K562 (cell line): ENCODE measurements at regions not wholly inside any gene's neighbourhood (a gene's known extent, or its start where the extent isn't known, plus 50 kb on each side); places are given as distances from the start of the nearest gene placed in this dataset.

Experiments
- CBX1 ChIP-seq: sonication (generic); IDR thresholded peaks from 2 replicates; pipeline ENCODE4 v1.6.1; 2016; ENCODE audit warnings: antibody characterized with exemption, low read depth, mild to moderate bottlenecking
- KLF13 ChIP-seq: fragments of 450-650 bp; IDR thresholded peaks from 2 replicates; pipeline ENCODE4 v1.6.1; 2016; ENCODE audit warnings: missing genetic modification characterization, low read depth, mild to moderate bottlenecking, missing compliant biosample characterization, moderate library complexity, borderline replicate concordance
- NCOA1 ChIP-seq: fragments of 450-650 bp; IDR thresholded peaks from 2 replicates; pipeline ENCODE4 v1.6.1; 2016; ENCODE audit warnings: low read depth
- NFIC ChIP-seq: fragments of 450-650 bp; IDR thresholded peaks from 2 replicates; pipeline ENCODE4 v1.6.1; 2017; ENCODE audit warnings: mild to moderate bottlenecking, inconsistent platforms
- TF ChIP-seq, protein P1 (sequence below): fragments of 450-650 bp; conservative IDR thresholded peaks from 2 replicates; pipeline ENCODE4 v1.6.1; 2016; ENCODE audit warnings: missing genetic modification characterization, low read depth, mild to moderate bottlenecking, control low read depth, missing compliant biosample characterization
- TF ChIP-seq, protein P2 (sequence below): sonication (generic); formaldehyde crosslinking; IDR thresholded peaks from 2 replicates; pipeline ENCODE4 v1.8.0; 2023; ENCODE audit warnings: mild to moderate bottlenecking, missing genetic modification reagents
- TF ChIP-seq, protein P3 (sequence below), 2 experiments: fragments of 200-800 bp in 1 of 2; sonication (Bioruptor generic) in 1 of 2; sonication (generic) in 1 of 2; formaldehyde crosslinking in 1 of 2; IDR thresholded peaks in 1 of 2; conservative IDR thresholded peaks in 1 of 2; 2 replicates each; pipeline versions ENCODE4 v1.5.0 to v1.6.1; 2016 to 2020; ENCODE audit warnings: missing compliant biosample characterization in 1 of 2, missing genetic modification characterization in 1 of 2, missing genetic modification reagents in 1 of 2
- TF ChIP-seq, protein P4 (sequence below): fragments of 200-400 bp; formaldehyde crosslinking; IDR thresholded peaks from 2 replicates; pipeline ENCODE4 v1.6.1; 2017; ENCODE audit warnings: mild to moderate bottlenecking, low read depth, low read length, moderate library complexity
- TF ChIP-seq, protein P5 (sequence below): fragments of 200-800 bp; sonication (Bioruptor generic); IDR thresholded peaks from 2 replicates; pipeline ENCODE4 v1.6.1; 2017; ENCODE audit warnings: missing genetic modification characterization, missing compliant biosample characterization

DNA sequence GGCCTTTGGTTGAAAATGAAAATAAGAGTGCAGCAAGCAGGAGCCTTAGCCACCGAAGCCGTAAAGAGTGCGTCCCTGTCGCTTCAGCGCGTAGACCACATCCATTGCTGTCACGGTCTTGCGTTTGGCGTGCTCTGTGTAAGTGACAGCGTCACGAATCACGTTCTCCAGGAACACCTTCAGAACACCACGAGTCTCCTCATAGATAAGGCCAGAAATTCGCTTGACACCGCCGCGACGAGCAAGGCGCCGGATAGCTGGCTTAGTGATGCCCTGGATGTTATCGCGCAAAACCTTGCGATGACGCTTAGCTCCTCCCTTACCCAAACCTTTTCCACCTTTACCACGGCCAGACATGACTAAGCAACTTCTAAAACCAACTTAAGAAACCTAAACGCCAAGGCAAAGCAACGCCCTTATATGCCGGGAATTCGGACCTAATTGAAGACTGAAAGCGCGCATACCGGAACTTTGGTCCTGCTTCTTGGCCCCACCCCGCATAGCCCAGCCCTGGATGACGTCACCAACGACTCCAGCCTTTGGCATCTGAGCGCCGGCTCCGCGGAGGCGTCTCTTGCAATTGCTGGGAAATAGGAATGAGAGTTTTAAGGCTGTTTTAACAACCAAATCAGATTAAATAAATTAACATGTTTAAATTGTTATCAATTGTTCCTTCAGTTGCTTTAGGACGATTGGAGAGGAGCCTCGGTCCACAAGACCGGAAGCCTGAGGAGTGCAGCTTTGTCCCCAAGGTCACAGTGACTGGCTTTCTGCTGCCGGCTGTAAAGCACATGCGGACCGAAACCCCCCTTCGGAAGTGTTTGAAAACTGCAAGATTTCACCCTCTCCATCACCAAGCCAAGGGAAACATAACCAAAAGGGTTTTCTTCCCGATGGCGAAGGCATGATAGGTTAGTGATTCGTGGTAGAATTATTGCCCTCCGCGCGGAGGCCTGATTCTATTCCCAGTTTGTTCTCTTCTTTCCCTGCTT, 79.6 kb upstream of the BTN3A2 start (continued):
- TF ChIP-seq, protein P1, sequence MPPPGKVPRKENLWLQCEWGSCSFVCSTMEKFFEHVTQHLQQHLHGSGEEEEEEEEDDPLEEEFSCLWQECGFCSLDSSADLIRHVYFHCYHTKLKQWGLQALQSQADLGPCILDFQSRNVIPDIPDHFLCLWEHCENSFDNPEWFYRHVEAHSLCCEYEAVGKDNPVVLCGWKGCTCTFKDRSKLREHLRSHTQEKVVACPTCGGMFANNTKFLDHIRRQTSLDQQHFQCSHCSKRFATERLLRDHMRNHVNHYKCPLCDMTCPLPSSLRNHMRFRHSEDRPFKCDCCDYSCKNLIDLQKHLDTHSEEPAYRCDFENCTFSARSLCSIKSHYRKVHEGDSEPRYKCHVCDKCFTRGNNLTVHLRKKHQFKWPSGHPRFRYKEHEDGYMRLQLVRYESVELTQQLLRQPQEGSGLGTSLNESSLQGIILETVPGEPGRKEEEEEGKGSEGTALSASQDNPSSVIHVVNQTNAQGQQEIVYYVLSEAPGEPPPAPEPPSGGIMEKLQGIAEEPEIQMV, result peak; percentile 100
- TF ChIP-seq, protein P2, sequence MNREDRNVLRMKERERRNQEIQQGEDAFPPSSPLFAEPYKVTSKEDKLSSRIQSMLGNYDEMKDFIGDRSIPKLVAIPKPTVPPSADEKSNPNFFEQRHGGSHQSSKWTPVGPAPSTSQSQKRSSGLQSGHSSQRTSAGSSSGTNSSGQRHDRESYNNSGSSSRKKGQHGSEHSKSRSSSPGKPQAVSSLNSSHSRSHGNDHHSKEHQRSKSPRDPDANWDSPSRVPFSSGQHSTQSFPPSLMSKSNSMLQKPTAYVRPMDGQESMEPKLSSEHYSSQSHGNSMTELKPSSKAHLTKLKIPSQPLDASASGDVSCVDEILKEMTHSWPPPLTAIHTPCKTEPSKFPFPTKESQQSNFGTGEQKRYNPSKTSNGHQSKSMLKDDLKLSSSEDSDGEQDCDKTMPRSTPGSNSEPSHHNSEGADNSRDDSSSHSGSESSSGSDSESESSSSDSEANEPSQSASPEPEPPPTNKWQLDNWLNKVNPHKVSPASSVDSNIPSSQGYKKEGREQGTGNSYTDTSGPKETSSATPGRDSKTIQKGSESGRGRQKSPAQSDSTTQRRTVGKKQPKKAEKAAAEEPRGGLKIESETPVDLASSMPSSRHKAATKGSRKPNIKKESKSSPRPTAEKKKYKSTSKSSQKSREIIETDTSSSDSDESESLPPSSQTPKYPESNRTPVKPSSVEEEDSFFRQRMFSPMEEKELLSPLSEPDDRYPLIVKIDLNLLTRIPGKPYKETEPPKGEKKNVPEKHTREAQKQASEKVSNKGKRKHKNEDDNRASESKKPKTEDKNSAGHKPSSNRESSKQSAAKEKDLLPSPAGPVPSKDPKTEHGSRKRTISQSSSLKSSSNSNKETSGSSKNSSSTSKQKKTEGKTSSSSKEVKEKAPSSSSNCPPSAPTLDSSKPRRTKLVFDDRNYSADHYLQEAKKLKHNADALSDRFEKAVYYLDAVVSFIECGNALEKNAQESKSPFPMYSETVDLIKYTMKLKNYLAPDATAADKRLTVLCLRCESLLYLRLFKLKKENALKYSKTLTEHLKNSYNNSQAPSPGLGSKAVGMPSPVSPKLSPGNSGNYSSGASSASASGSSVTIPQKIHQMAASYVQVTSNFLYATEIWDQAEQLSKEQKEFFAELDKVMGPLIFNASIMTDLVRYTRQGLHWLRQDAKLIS (CRISPR knock-in tag), result peak; percentile 100
- TF ChIP-seq, protein P3, sequence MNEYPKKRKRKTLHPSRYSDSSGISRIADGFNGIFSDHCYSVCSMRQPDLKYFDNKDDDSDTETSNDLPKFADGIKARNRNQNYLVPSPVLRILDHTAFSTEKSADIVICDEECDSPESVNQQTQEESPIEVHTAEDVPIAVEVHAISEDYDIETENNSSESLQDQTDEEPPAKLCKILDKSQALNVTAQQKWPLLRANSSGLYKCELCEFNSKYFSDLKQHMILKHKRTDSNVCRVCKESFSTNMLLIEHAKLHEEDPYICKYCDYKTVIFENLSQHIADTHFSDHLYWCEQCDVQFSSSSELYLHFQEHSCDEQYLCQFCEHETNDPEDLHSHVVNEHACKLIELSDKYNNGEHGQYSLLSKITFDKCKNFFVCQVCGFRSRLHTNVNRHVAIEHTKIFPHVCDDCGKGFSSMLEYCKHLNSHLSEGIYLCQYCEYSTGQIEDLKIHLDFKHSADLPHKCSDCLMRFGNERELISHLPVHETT (CRISPR knock-in tag; conservative IDR thresholded peaks at IDR 0.05 in 1 of 2, IDR thresholded peaks at IDR 0.05 in 1 of 2), result peak in 1 of 2 experiments; percentile 66; a peak in 1 of 4 replicates
- peak; percentile 85 for TF ChIP-seq NFIC
- TF ChIP-seq, protein P4, sequence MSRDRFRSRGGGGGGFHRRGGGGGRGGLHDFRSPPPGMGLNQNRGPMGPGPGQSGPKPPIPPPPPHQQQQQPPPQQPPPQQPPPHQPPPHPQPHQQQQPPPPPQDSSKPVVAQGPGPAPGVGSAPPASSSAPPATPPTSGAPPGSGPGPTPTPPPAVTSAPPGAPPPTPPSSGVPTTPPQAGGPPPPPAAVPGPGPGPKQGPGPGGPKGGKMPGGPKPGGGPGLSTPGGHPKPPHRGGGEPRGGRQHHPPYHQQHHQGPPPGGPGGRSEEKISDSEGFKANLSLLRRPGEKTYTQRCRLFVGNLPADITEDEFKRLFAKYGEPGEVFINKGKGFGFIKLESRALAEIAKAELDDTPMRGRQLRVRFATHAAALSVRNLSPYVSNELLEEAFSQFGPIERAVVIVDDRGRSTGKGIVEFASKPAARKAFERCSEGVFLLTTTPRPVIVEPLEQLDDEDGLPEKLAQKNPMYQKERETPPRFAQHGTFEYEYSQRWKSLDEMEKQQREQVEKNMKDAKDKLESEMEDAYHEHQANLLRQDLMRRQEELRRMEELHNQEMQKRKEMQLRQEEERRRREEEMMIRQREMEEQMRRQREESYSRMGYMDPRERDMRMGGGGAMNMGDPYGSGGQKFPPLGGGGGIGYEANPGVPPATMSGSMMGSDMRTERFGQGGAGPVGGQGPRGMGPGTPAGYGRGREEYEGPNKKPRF, result peak; percentile 66; the same call in 1 of the 2 replicates
- TF ChIP-seq, protein P5, sequence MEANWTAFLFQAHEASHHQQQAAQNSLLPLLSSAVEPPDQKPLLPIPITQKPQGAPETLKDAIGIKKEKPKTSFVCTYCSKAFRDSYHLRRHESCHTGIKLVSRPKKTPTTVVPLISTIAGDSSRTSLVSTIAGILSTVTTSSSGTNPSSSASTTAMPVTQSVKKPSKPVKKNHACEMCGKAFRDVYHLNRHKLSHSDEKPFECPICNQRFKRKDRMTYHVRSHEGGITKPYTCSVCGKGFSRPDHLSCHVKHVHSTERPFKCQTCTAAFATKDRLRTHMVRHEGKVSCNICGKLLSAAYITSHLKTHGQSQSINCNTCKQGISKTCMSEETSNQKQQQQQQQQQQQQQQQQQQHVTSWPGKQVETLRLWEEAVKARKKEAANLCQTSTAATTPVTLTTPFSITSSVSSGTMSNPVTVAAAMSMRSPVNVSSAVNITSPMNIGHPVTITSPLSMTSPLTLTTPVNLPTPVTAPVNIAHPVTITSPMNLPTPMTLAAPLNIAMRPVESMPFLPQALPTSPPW (CRISPR knock-in tag), result peak; percentile 94
- peak; percentile 60; the same call in 1 of the 2 replicates for TF ChIP-seq KLF13
- peak; percentile 91; the same call in 1 of the 2 replicates for TF ChIP-seq NCOA1
- peak; percentile 97; the same call in 1 of the 2 replicates for TF ChIP-seq CBX1
